ENCODE measurements at regions not wholly inside any gene's neighbourhood (a gene's known extent, or its start where the extent isn't known, plus 50 kb on each side); places are given as distances from the start of the nearest gene placed in this dataset.

DNA sequence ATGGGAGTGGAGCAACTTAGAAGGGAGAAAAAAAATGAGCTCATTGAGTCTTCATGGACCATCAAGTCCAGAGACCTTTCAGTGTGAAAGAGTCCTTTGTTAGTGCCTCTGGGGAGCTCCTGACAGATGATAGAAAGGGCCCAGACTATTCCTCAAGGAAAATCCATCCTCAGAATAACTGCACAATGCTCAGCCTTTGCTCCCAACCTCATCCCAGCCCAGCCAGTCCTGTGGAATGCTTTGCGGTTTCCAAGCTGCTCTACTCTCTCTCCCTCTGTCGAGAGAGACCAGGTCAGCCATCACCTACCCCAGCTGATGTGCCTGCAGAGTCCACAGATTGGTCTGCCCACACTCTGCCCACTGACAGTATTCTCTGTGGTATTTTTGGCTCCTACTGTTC lies 406.2 kb downstream of the MFSD1 start:
- TF ChIP-seq, protein P1, sequence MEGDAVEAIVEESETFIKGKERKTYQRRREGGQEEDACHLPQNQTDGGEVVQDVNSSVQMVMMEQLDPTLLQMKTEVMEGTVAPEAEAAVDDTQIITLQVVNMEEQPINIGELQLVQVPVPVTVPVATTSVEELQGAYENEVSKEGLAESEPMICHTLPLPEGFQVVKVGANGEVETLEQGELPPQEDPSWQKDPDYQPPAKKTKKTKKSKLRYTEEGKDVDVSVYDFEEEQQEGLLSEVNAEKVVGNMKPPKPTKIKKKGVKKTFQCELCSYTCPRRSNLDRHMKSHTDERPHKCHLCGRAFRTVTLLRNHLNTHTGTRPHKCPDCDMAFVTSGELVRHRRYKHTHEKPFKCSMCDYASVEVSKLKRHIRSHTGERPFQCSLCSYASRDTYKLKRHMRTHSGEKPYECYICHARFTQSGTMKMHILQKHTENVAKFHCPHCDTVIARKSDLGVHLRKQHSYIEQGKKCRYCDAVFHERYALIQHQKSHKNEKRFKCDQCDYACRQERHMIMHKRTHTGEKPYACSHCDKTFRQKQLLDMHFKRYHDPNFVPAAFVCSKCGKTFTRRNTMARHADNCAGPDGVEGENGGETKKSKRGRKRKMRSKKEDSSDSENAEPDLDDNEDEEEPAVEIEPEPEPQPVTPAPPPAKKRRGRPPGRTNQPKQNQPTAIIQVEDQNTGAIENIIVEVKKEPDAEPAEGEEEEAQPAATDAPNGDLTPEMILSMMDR (IDR thresholded peaks at IDR 0.05; ENCODE audit: low read length) = no peak
- no peak for TF ChIP-seq EZH2phosphoT487 (IDR thresholded peaks at IDR 0.05; ENCODE audit: low read length)

Data from MM.1S (cell line).